ENCODE measurements at regions not wholly inside any gene's neighbourhood (a gene's known extent, or its start where the extent isn't known, plus 50 kb on each side); places are given as distances from the start of the nearest gene placed in this dataset.
A peak's percentile ranks its signal among the peaks of the same experiment; 100 is the strongest.
"Not testable (repeated sequence)": the region's sequence is repeated elsewhere in the genome, so short reads cannot be mapped to it uniquely, and the experiment has no call there.

DNA sequence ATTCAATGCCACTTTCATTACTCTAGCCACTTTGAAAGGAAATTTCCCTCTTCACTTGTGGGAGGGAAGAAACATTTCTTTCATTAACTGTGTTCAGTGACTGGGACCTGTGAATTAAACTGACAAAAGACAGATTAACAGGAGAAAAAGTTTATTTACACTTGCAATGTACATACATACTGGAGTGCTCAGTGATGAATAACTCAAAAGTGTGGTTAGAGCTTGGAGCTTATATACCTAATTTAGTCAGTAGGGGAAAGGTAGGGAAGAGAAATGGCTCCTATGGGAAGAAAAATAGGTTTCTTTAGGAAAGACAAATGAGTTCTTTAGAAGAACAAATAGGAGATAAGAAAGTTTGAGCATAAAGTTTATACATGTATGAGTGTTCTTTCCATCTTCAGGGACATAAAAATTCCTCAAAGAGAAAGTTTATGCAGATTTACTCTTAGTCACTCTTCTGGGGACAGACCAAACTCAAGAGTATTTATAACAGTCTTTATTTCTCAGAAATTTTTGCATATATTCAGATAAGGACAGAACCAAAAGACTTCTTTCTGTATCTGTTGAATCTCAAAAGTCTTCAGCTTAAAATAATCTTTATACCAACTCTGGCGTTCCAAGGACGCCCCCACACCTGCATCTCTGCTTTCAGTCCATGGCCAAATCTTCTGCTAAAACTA lies 120.0 kb upstream of the RAI14 start:
- DNase-seq: no peak

DNA sequence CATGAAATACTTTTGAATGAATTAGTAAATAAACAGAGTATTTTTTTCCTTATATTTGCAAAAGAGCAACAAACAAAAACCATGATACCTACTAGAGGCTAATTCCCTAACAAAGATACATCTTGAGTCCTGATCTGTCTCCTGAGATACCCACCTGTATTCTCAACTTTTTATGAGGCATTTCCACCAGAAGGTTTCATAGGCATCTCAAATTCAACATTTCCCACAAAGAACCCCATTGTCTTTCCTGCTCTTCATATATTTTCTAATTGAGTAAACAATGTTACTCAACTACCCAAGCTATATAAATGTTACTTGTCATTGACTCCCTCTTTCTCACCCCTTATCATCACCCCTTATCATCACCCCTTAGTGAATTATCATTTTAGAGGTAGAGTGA lies 119.4 kb upstream of the RAI14 start:
- no peak for DNase-seq

DNA sequence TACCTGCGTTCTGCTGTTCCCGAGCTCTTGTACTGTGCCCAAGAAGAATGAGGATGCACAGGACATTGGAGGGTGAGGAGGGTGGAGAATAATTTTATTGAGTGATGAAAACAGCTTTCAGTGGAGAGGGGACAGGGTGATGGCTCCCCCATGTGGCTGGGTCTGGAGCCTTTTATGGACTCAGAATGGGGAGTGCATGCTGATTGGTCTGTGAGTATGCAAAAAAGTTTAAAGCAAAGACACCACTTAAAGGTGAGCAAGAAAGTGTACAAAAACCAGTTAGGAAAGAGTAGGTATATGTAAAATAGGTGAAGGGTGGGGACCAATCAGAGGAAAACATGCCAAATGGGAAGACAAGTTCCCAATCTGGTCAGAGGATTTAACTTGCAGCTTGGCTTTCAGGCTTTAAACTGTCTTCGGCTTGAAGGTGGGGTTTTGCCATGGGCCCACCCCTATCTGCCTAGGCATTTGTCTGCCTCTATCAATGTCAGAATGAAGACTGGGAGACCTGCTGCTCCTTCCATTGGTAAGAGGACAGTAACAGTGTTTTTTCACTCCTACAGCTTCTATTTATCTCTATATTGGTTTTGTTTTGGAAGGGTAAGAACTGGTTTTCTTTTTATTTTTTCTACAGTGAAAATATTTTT lies 118.0 kb upstream of the RAI14 start:
- no peak for DNase-seq

DNA sequence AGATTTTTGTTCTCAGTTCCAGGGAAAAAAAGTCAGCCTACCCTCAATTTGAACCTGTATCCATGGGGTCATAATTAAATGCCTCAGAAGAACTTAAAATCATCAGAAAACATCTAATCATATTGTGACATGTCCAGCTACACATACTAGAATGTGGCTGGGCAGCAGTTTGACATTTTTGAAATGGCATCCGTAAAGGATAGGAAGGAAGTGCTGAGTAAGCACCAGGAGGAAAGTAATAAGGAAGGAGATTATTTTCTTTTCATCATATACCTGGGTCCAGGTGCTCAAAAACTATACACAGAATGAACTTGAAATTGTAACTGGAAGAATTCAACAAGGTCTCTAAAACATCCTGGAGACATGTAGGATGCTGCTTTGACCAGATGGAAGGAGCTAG lies 116.9 kb upstream of the RAI14 start:
- DNase-seq: no peak

DNA sequence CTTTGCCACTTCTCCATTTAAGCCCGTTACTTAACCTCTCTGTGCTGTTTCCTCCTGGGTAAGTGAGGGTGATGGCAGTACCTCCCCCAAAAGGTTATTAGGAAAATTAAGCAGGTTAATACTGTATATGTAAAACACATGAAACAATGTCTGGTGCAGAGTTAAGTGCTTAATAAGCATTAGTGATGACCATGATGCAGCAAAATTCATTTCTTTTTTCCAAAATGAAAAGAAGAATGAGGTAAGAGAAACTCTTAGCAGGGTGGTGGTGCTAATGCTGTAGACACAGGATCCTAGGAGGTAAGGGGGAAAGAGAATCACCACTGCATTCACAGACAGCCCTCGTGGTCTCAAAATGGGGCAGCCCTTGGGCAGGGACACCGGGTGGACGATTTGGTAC lies 115.1 kb upstream of the RAI14 start:
- DNase-seq: no peak

DNA sequence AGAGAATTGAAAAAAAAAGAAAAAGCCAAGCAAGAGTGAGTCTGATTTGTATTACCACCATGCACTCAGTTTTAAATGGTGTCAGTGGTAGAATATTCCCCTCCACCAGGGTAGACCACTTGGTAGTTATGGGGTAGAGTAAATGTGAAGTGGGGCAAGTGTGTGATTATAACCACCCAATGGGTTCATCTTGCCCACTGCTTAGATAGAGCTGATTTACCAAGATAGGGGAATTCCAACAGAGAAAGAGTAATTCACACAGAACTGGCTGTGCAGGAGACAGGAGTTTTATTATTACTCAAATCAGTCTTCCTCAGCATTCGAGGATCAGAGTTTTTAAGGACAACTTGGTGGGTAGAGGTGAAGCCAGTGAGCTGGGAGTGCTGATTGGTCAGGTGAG lies 113.3 kb upstream of the RAI14 start:
- DNase-seq: no peak

DNA sequence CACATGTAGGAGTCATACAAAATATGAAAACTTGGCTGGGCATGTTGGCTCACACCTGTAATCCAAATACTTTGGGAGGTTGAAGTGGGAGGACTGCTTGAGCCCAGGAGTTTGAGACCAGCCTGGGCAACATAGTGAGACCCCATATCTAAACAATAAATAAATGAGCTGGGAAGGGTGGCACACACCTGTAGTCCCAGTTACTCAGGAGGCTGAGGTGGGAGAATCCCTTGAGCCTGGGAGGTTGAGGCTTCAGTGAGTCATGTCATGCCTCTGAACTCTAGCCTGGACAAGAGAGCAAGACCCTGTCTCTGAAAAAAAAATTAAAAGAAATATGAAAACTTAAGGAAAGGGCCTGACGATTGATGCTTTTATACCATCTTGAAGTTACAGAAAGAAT lies 112.4 kb upstream of the RAI14 start:
- no peak for DNase-seq

DNA sequence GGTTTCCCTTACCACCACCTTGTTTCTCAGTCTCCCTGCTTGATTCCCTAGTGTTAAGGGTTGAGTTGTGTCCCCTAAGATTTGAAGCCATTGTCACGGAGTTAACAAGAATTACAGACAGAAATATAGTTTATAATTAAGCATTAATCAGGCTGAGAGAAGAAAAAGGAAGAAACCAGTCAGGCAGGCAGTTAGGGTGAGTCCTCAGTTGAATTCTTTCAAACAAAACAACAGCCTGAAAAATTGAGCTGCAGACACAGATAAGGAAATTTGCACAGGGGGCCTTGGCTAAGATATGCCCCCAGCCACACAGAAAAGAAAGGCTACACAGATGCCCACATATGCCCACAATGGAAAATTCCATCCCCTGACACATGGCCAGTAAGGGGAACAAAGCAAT lies 111.7 kb upstream of the RAI14 start:
- DNase-seq: no peak

DNA sequence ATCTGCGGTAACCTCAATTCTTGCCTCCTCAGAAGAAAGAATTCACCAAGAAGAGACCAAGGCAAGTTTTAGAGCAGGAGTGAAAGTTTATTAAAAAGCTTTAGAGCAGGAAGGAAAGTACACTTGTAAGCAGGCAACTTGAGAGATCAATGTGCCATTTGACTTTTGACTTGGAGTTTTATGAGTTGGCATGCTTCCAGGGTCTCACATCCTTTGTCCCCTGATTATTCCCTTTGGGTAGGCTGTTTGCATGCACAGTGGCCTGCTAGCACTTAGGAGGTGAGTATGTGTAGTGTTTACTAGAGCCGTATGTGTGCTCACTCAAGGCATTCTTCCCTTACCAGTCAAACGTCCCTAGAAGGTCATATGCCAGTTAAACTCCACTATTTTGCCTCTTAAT lies 111.0 kb upstream of the RAI14 start:
- DNase-seq: no peak

DNA sequence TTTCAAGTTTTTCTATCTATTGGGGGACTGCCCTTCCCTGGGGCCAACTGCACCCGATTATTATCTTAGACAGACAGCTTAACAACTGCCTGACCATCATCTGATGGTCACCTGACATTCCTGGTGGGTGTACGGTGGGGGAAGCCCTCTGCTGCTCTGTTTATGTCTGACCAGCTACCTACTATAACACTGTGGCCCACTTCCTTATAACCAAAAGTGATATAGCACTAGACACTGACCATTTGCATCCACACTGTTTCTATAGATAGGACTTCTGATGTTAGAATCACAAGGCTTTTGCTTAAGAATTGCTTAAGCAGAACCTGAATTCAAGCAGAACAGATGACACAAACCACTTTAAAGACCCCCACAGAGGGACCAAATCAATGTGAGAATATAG lies 110.5 kb upstream of the RAI14 start:
- no peak for DNase-seq

DNA sequence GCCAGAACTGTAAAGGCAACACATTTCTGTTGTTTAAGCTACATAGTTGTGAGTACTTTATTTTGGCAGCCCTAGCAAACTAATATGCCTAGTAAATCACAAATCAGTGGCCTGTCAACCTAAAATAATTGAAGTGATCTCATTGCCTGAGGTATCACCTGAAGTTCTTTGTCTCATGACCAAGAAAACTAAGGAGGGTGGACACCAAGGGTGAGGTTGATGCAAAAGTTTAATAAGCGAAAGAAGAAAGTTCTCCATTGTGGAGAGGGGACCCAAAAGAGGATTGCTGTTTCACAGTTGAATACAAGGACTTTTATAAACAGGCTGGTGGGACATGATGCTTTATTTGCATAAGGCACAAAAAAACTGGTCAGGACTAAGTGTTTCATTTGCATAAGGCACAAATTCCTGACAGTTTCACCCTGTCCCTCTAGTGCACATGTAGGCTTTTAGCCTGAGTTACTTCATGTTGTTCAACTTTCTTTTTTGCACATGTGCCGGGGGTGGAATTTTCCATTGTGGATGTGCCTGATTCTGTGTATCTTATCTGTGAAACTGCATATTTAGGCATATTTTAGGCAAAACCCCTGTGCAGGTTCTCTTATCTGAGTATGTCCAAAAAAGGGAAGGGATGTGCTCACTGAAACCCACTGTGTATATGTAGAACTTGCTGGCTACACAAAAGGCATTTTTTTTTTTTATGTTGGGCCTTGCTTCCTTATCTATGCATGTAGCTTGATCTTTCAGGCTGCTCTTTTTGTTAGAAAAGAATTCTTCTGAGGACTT lies 108.6 kb upstream of the RAI14 start:
- no peak for DNase-seq

DNA sequence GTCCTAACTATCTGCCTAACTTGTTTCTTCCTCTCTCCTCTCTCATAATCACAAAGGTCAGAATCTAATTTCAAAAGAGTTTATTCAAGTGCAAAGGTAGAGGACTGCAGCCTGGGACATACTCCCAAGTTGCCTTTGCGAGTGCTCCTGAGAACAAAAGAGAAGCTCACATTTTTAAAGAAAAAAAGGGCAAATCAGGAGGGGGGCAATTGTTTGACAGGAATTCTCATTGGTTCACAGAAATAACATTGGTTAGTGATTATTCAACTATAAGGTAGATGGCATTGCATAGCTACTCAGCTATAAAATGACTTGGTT lies 108.1 kb upstream of the RAI14 start:
- DNase-seq: no peak

DNA sequence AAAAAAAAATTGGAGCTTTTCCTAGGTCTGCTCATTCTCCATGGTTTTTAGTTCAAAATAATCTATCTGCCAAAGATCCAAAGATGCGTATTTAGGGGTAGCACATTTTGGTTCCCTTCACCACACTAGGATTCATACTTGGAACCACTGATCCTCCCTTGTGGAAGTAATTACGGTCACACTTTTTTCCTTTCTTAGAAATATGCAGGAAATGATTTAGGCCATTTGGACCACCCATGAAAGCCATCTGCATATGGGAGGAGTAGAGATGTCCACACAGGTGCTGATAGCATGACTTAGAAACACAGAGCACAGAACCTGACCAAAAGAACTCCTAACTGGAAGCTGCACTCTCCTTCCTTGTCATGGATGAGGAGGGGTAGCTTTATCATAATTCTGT lies 105.9 kb upstream of the RAI14 start:
- peak; percentile 45 for DNase-seq

DNA sequence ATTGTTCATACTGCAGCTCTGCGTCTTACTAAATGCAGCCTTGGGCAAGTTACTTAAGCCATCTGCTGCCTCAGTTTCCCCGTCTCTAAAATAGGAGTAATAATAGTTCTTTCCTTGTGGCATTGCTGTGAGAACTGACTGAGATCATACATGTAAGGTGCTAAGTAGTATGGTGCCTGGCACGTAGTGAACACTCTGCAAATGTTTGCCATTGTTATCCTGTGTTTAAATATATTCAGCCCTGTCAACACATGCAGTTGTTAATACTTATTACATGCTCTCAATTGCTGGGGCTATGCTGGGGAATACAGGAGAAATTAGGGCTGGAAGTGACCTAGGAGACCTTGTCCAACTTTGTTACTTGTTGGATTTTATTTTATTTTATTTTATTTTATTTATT lies 105.2 kb upstream of the RAI14 start:
- no peak for DNase-seq

DNA sequence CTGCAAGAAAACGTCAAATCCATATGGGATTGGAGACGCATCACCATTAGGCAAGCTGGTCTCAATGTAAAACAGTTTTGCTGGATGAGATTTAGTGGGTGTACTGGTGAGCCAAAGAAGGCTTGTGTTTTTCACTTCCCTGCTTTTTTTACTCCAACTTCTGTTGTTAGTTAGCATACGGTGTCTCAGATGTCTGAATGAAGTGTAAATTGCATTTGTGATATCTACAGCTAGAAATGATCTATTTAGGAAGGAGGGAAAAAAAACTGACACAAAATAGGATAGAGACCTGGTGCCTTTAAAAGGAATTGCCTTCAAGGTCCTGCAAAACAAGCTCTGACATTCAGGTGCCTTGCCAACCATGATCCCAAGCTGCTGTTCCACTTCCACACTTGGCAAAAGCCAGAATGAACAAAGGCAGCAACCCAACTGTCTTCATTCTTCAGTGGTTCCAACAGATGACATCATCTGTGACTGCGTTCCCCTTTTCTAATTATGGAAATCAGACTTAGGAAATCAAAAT lies 104.2 kb upstream of the RAI14 start:
- no peak for DNase-seq

DNA sequence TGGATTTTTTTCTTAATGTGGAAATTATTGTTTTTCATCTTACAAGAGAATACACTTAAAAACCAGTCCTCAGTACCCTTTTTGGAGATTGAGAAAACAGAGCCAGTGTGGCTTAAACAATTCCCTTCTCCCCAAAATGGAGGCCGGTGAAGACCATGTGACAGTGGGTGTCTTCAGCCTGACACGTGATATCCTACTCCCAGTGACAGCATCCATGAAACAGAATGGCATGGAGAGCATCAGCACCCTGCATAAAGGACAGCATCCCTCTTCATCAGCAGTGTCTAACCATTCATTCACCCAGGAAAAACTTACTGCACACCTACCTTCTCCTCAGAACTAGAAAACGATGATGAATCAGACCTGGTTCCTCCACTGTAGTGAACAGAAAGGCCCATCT lies 103.4 kb upstream of the RAI14 start:
- no peak for DNase-seq

DNA sequence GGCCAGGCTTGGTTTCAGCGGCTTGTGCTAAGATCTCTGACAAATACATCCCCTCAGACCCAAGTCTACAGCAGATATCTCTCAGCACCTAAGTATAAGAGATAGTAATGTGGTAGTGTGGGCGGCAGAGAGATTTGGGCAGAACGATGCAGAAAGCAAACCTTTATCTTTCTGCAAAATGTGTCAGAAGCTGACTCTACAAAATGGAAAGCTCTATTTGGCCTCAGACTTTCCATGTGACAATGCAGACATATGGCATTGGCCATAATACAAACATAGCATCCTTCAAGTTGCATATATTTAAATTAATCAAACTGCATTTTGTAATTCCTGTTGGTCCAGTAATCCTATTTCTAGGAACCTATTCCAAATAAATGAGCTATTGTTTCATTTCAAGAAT lies 102.5 kb upstream of the RAI14 start:
- DNase-seq: no peak

DNA sequence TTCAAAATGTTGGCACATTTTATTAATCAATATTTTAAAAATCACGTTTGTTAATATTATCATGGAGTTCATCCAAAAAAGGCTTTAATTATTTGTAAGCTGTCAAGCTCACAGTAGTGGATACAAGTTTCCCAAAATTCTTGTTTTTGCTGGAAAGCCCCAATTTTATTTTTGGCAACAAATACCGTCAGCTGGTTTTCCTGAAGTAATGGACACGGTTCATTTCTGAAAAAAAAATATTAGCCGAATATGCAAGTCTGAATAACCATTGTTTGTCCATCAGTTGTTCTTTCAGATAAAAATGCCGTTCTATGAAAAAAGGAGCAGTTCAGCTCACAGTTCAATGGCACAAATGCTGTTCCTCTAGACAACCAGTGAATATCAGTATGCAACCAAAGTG lies 101.5 kb upstream of the RAI14 start:
- no peak for DNase-seq

DNA sequence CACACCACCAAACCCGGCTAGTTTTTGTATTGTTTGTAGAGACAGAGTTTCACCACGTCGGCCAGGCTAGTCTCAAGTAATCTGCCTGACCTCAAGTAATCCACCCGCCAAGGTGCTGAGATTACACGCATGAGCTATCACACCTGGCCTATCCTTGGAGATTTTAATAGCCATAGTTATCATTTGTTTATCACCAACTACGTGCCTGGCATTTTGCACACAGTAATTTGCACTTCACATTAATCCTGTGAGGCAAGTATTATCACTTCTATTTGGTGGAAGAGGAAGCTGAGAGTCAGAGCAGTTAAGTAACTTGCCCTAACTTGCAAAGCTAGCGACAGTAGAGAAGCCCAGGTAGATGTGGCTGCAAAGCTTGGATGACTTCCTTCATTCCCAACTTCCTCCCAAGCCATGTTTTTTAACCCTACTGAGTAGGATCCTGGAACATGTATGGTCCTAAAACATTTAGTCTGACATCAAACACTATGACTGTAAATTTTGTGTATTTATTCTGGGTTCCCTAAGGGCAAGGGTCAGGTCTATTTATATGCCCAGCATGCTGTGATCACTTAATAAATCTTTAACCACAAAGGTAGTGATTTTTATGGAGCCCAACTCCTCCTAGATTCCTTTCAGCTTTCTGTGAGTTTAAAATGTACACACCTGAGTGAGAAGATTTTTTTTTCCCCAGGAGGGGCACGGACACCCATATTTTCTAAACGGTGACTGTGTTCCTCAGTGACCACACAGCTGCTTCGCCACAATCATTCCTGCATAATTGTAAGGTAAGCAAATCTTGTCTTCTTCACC lies 100.2 kb upstream of the RAI14 start:
- DNase-seq: no peak

DNA sequence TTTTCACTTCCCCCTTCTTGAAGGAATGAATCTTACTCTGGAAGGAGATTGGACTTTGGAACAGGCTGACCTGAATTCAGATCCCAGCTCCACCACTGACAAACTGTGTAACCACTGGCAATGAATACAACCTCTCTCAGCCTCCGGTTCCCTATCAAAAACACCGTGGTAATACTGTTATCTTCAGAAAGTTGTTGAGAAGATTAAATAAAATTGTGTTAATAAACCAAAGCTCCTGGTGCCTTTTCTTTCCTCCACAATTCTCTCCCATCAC lies 99.7 kb upstream of the RAI14 start:
- no peak for DNase-seq

DNA sequence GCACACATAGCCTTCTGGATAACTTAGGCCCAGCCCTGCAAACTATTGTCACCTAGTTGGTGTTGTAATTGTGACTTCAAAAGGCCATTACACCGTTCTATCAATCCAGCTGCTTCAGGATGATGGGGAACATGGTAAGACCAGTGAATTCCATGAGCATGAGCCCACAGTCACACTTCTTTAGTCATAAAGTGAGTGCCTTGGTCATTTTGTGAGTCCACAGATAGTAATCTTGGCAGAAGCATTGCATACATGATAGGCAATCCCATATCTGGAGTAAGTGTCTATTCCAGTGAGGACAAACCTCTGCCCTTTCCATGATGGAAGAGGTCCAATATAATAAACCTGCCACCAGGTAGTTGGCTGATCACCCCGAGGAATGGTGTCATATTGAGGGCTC lies 94.5 kb upstream of the RAI14 start:
- DNase-seq: not testable (repeated sequence)

DNA sequence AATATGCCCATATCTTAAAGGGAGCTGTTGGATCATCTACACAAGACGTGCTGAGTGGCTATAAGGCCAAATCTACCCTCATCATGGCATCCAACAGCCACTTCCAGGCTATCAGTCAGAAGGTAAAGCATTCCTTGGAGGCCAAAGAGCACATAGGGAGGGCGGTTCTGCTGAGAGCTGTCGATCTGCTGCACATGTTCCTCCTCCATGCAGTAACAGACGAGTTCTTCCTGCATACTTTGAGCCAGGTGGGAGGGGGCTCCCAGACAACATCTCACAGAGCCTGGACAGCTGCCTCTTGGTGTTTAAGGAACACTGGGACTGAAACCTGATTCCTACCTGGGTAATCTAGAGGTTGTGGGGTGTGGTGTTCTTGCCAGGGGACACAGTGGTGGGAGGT lies 93.3 kb upstream of the RAI14 start:
- no peak for DNase-seq

DNA sequence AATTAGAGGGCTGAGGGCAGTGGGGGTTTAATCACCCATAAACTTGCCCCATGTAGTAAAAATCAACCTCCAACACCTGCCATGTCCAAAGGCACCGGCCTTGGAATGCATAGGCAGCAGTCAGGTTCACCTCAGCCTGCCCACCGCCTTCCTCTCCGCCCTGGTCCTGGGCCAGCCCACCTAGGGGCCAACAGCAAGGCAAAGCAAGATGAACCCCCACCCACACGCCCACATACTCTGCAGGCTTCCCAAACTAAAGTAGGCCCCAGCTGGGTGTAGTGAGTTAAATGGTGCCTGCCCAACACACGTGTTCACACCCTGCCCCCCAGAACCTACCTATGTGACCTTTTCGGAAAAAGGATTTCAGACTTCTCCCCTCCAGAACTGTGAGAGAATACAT lies 92.9 kb upstream of the RAI14 start:
- no peak for DNase-seq
